ENCODE measurements at regions not wholly inside any gene's neighbourhood (a gene's known extent, or its start where the extent isn't known, plus 50 kb on each side); places are given as distances from the start of the nearest gene placed in this dataset.
A peak's percentile ranks its signal among the peaks of the same experiment; 100 is the strongest.

DNA sequence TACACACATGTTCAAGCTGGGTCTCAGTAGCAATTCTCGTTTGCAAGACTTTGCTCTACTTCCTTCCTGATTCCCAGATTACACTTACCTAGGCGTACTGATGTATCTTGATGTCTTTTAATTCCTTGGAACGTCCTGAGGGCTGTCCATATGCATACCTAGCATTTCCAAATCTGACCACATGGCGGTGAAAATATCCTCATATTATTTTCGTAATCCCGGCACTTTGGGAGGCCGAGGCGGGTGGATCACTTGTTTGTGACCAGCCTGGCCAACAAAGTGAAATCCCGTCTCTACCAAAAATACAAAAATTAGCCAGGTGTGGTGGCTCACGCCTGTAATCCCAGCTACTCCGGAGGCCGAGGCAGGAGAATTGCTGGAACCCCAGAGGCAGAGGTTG, 1786.3 kb upstream of the TENM3 start:
- WGBS (ENCODE audit: insufficient coverage) = 88% methylated on average over 10 of the region's 12 CpGs
- no peak overlapping the region for H3K4me3 ChIP-seq (ENCODE audit: low read length)
- no peaks in the 10 kb centered on the region for H3K4me1 ChIP-seq (ENCODE audit: control insufficient read depth, insufficient read depth, low read length)
- H3K27ac ChIP-seq (ENCODE audit: low read length) = no peak overlapping the region
- H3K9me3 ChIP-seq (replicated peaks; ENCODE audit: control insufficient read depth, low read depth, low read length) = no peaks in the 10 kb centered on the region
- H3K36me3 ChIP-seq (ENCODE audit: control insufficient read depth, insufficient read depth, low read length) = no peaks in the 10 kb centered on the region
- DNase-seq = no peak
- H3K27me3 ChIP-seq (ENCODE audit: control insufficient read depth, insufficient read depth, low read length) = no peaks in the 10 kb centered on the region

DNA sequence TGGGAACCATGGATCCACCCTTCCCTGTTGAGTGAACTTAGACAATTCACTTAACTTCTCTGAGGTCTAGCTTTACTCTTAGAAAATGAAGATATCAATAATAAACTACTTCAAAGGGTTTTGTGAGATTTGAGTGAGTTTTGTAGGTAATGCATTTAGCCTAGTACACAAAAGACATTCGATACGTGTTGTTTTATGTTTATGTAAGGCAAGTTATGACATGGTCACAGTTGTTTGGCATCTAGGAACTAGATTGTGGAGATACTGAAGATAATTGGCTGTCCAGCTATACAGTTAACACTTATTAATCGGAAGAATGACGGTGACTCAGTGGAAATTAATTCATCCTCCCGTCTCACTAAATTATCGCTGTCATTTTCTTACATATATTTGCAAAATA, 1781.1 kb upstream of the TENM3 start:
- H3K4me3 ChIP-seq (ENCODE audit: low read length) = no peak overlapping the region
- no CpG with 5 or more reads among the region's 6 CpGs for WGBS (ENCODE audit: insufficient coverage)
- H3K27ac ChIP-seq (ENCODE audit: low read length) = no peak overlapping the region
- no peaks in the 10 kb centered on the region for H3K9me3 ChIP-seq (replicated peaks; ENCODE audit: control insufficient read depth, low read depth, low read length)
- no peak for DNase-seq
- no peaks in the 10 kb centered on the region for H3K4me1 ChIP-seq (ENCODE audit: control insufficient read depth, insufficient read depth, low read length)
- no peaks in the 10 kb centered on the region for H3K36me3 ChIP-seq (ENCODE audit: control insufficient read depth, insufficient read depth, low read length)
- H3K27me3 ChIP-seq (ENCODE audit: control insufficient read depth, insufficient read depth, low read length) = no peaks in the 10 kb centered on the region

DNA sequence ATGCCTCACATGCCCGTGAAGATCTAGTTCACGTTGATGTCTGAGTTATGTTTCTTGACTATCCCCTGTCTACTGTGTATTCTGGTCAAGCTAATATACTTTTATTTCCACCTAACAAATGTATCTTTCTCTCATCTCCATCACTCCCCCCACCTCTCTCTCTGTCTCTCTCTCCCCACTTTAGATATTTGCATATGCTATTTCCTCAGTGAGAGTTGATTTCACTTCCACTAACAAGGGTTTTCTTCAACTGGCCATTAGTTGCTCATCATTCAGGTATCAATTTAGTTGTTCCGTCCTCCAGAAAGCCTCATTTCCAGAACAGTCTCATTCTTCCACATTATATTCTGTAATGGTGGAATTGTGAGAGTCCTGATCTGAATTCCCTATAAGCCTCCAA, 1777.8 kb upstream of the TENM3 start:
- 80% methylated on average over 1 of the region's 3 CpGs for WGBS (ENCODE audit: insufficient coverage)
- Histone ChIP-seq H3K9me3 (replicated peaks; ENCODE audit: control insufficient read depth, low read depth, low read length) (no peaks in the 10 kb centered on the region), H3K4me3 (ENCODE audit: low read length) (no peak overlapping the region)

DNA sequence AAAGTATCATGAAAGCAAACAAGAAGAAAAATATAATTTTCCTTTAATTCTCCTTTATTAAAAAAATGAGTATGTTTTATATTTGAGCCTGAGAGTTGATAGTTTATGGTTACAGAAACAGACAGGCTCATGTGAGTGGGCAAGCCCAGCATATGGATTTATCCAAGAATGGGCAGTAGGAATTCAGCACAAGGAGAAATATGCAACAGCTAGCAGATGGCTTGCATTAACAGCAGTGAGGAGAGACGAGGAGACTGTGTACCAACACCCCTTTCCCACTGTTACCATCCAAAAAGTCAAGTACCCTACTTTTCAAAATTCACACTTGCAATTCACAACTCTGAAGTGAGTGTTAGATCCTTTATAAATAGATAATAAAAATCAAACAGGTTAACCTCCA, 1760.2 kb upstream of the TENM3 start:
- Histone ChIP-seq H3K4me3 (ENCODE audit: low read length) (no peak overlapping the region), H3K9me3 (replicated peaks; ENCODE audit: control insufficient read depth, low read depth, low read length) (no peaks in the 10 kb centered on the region), H3K27ac (ENCODE audit: low read length) (no peak overlapping the region), H3K27me3 (ENCODE audit: control insufficient read depth, insufficient read depth, low read length) (no peaks in the 10 kb centered on the region), H3K4me1 (ENCODE audit: control insufficient read depth, insufficient read depth, low read length) (no peaks in the 10 kb centered on the region), H3K36me3 (ENCODE audit: control insufficient read depth, insufficient read depth, low read length) (no peaks in the 10 kb centered on the region)
- no peak for DNase-seq
- WGBS (ENCODE audit: insufficient coverage) = no CpG with 5 or more reads among the region's 1 CpG

More for the DNA sequence above, 1777.8 kb upstream of the TENM3 start:
- Histone ChIP-seq H3K27ac (ENCODE audit: low read length) (no peak overlapping the region), H3K36me3 (ENCODE audit: control insufficient read depth, insufficient read depth, low read length) (no peaks in the 10 kb centered on the region), H3K4me1 (ENCODE audit: control insufficient read depth, insufficient read depth, low read length) (no peaks in the 10 kb centered on the region), H3K27me3 (ENCODE audit: control insufficient read depth, insufficient read depth, low read length) (no peaks in the 10 kb centered on the region)
- no peak for DNase-seq

DNA sequence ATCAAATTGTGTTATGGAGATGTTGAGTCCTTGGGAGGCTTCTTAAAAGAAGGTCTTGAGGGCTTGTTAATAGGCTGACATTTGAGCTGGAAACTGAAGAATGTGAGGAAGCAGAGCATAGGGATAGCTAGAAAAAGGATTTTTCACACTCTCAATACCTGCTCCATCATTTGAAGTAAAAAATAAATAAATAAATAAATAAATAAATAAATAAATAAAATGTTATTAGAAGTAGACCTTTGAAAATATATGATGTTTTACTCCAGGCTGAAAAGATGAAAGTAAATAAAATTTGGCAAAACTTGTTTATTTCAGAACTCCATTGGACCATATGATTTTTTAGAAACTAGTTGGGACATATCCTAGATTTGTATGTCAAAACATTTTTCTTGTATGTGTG, 1757.8 kb upstream of the TENM3 start:
- Histone ChIP-seq H3K27ac (ENCODE audit: low read length) (no peak overlapping the region), H3K4me3 (ENCODE audit: low read length) (no peak overlapping the region)
- no peak for DNase-seq

DNA sequence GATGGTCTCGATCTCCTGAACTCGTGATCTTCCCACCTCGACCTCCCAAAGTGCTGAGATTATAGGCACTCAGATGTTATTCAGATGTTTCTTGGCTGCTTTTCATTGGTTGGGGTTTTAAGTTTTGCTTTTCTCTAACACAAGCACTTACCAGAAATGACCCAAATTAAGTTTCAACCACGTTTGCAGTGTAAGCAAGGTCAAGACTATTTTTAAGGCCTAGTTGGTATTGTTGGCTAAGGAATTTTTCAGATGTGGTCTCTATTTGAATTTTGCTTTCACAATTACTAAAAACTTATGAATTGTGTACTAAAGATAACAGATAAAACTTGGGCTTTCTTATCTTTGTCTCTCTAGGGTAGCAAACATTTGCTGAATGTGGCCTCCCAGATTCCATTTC, 1756.9 kb upstream of the TENM3 start:
- no CpG with 5 or more reads among the region's 4 CpGs for WGBS (ENCODE audit: insufficient coverage)
- H3K36me3 ChIP-seq (ENCODE audit: control insufficient read depth, insufficient read depth, low read length) = no peaks in the 10 kb centered on the region
- H3K4me1 ChIP-seq (ENCODE audit: control insufficient read depth, insufficient read depth, low read length) = no peaks in the 10 kb centered on the region
- no peak overlapping the region for H3K27ac ChIP-seq (ENCODE audit: low read length)
- no peaks in the 10 kb centered on the region for H3K27me3 ChIP-seq (ENCODE audit: control insufficient read depth, insufficient read depth, low read length)
- H3K4me3 ChIP-seq (ENCODE audit: low read length) = no peak overlapping the region
- DNase-seq = no peak
- H3K9me3 ChIP-seq (replicated peaks; ENCODE audit: control insufficient read depth, low read depth, low read length) = no peaks in the 10 kb centered on the region

More for the DNA sequence above, 1757.8 kb upstream of the TENM3 start:
- Histone ChIP-seq H3K27me3 (ENCODE audit: control insufficient read depth, insufficient read depth, low read length) (no peaks in the 10 kb centered on the region), H3K9me3 (replicated peaks; ENCODE audit: control insufficient read depth, low read depth, low read length) (no peaks in the 10 kb centered on the region), H3K4me1 (ENCODE audit: control insufficient read depth, insufficient read depth, low read length) (no peaks in the 10 kb centered on the region), H3K36me3 (ENCODE audit: control insufficient read depth, insufficient read depth, low read length) (no peaks in the 10 kb centered on the region)

DNA sequence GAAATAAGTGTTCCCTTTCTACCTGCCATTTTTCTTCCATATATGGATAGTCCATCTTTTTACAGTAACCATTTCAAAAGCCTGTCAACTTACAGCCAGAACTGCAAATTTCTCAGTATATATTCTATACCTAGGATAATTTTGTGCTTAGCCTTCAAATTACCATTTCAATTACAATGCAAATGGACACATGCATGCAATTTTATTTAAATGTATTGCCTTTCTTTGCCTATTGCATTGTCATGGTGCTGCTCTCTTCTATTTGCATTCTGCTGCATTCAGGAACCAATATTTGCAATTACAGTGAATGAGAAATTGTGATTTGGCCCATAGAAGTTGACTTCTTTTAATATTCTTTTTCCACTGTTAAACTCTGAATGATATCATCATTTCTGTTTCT, 1753.4 kb upstream of the TENM3 start:
- H3K4me1 ChIP-seq (ENCODE audit: control insufficient read depth, insufficient read depth, low read length) = no peaks in the 10 kb centered on the region
- peaks cover 4% of the 10 kb centered on the region for H3K9me3 ChIP-seq (replicated peaks; ENCODE audit: control insufficient read depth, low read depth, low read length)
- DNase-seq = no peak

DNA sequence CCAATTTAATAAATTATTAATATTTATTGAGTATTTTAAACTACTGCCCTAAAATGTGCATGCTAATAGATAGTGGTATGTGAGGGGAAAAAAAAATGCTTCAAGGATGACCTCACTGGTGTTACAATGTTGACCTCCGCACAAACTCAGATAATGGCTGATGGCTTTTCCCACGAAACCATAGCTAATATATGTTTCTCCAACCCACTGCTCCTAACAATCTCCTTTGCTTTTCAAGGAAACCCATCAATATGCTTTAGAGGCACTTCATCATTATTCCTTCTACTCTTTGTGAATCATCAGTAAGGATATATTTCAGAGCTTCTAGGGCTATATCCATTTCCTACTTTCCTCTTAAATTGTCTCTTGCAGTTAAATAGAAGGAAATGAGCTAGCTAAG, 1752.0 kb upstream of the TENM3 start:
- no peaks in the 10 kb centered on the region for H3K36me3 ChIP-seq (ENCODE audit: control insufficient read depth, insufficient read depth, low read length)
- no CpG with 5 or more reads among the region's 2 CpGs for WGBS (ENCODE audit: insufficient coverage)
- H3K9me3 ChIP-seq (replicated peaks; ENCODE audit: control insufficient read depth, low read depth, low read length) = peaks cover 4% of the 10 kb centered on the region
- H3K4me1 ChIP-seq (ENCODE audit: control insufficient read depth, insufficient read depth, low read length) = no peaks in the 10 kb centered on the region
- H3K27ac ChIP-seq (ENCODE audit: low read length) = no peak overlapping the region
- no peaks in the 10 kb centered on the region for H3K27me3 ChIP-seq (ENCODE audit: control insufficient read depth, insufficient read depth, low read length)
- DNase-seq = no peak
- no peak overlapping the region for H3K4me3 ChIP-seq (ENCODE audit: low read length)

More for the DNA sequence above, 1753.4 kb upstream of the TENM3 start:
- Histone ChIP-seq H3K36me3 (ENCODE audit: control insufficient read depth, insufficient read depth, low read length) (no peaks in the 10 kb centered on the region), H3K4me3 (ENCODE audit: low read length) (no peak overlapping the region), H3K27me3 (ENCODE audit: control insufficient read depth, insufficient read depth, low read length) (no peaks in the 10 kb centered on the region), H3K27ac (ENCODE audit: low read length) (no peak overlapping the region)

DNA sequence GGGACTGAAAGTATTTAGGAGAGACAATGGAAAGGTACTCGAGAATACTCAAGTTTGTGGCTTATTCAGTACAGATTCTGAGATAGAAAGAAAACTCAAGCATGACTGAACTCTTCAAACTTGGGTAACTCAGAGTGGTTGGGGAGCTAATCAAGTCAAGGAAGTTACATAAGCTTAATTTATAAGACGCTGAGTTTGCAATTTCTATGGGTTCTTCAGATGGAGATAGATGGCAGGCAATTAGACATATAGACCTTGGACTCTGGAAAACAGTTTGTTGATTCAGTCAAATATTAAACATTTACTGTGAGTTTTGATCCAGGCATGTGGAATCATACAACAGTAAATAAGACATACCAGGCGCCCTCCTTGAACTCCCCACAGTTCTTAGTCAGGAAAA, 1749.9 kb upstream of the TENM3 start:
- 67% methylated on average over 1 of the region's 3 CpGs for WGBS (ENCODE audit: insufficient coverage)
- DNase-seq = no peak

DNA sequence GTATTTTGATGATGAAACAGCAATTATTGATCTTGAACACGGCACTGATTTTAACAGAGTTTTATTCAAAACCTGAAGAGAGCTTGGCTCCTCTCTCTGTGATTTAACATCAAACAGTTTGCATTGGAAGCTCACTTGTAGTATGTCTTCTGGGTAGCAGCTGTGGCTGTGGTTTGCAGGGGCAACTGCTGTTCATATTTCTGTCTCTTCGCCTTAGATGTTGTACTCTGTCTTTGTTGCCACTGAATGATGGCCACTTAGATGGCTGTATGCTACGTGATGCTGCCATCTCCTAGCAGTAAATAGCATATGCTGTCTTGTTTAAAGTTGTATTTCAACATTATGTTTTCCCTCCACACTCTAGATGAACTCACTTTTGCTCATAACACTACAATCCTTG, 1743.0 kb upstream of the TENM3 start:
- no peaks in the 10 kb centered on the region for H3K36me3 ChIP-seq (ENCODE audit: control insufficient read depth, insufficient read depth, low read length)
- no peak overlapping the region for H3K27ac ChIP-seq (ENCODE audit: low read length)
- DNase-seq = no peak
- no peaks in the 10 kb centered on the region for H3K4me1 ChIP-seq (ENCODE audit: control insufficient read depth, insufficient read depth, low read length)
- no peak overlapping the region for H3K4me3 ChIP-seq (ENCODE audit: low read length)
- no peaks in the 10 kb centered on the region for H3K9me3 ChIP-seq (replicated peaks; ENCODE audit: control insufficient read depth, low read depth, low read length)
- no peaks in the 10 kb centered on the region for H3K27me3 ChIP-seq (ENCODE audit: control insufficient read depth, insufficient read depth, low read length)
- 90% methylated on average over 2 of the region's 3 CpGs for WGBS (ENCODE audit: insufficient coverage)

More for the DNA sequence above, 1749.9 kb upstream of the TENM3 start:
- no peaks in the 10 kb centered on the region for H3K4me1 ChIP-seq (ENCODE audit: control insufficient read depth, insufficient read depth, low read length)
- H3K9me3 ChIP-seq (replicated peaks; ENCODE audit: control insufficient read depth, low read depth, low read length) = peaks cover 4% of the 10 kb centered on the region
- no peaks in the 10 kb centered on the region for H3K27me3 ChIP-seq (ENCODE audit: control insufficient read depth, insufficient read depth, low read length)
- H3K36me3 ChIP-seq (ENCODE audit: control insufficient read depth, insufficient read depth, low read length) = no peaks in the 10 kb centered on the region
- H3K27ac ChIP-seq (ENCODE audit: low read length) = no peak overlapping the region
- H3K4me3 ChIP-seq (ENCODE audit: low read length) = no peak overlapping the region

DNA sequence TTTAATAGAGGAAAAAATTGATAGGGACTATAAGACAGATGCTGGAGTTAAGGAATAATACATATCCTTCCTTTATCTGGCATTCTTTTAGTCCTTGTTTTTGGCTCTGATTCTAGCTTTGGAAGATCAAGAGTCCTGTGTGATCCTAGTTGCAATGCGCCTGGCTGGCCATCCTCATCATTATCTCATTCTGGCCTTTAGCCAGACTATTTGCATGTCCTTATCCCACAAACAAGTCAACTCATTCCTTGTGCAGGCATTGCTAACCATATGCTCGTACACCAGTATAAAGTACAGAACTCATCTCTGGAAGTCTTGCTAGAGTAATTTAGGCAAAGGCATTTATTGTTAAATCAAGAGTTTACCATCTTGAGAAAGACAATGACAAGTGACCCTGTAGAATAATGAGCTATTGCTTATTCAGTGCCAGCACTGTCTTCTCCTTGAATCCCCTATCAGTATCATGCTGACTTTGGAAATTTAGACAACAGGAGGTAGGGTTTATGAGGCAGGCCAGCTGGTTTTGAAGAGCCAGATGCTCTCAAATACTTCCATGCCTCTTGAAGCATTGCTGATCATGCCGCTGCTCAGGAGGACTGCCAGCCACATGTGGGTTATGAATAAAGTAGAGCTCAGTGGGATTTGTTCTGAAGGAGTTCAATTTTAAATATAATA, 1730.3 kb upstream of the TENM3 start:
- peak; percentile 30 for DNase-seq
- Histone ChIP-seq H3K4me3 (ENCODE audit: low read length) (no peak overlapping the region), H3K27ac (ENCODE audit: low read length) (no peak overlapping the region), H3K36me3 (ENCODE audit: control insufficient read depth, insufficient read depth, low read length) (no peaks in the 10 kb centered on the region), H3K27me3 (ENCODE audit: control insufficient read depth, insufficient read depth, low read length) (no peaks in the 10 kb centered on the region), H3K4me1 (ENCODE audit: control insufficient read depth, insufficient read depth, low read length) (no peaks in the 10 kb centered on the region), H3K9me3 (replicated peaks; ENCODE audit: control insufficient read depth, low read depth, low read length) (no peaks in the 10 kb centered on the region)
- WGBS (ENCODE audit: insufficient coverage) = 36% methylated on average over 1 of the region's 3 CpGs

All from muscle of leg (tissue), 3 donors.